AG09309 (cell line): ENCODE measurements at regions not wholly inside any gene's neighbourhood (a gene's known extent, or its start where the extent isn't known, plus 50 kb on each side); places are given as distances from the start of the nearest gene placed in this dataset.

ENCODE experiments used
- DNase-seq: peaks from one replicate; pipeline ENCODE4 v3.0.0-alpha.2; 2010; ENCODE audit warnings: low read depth
- H3K4me3 ChIP-seq: 2 replicates; pipeline ENCODE4 v1.5.1; 2011; ENCODE audit warnings: mild to moderate bottlenecking, low read depth, low read length, moderate library complexity; ENCODE audit not compliant: control insufficient read depth
- TF ChIP-seq, protein P1 (sequence below): IDR thresholded peaks from 2 replicates; pipeline ENCODE4 v1.5.1; 2011; ENCODE audit warnings: mild to moderate bottlenecking, low read depth, low read length, inconsistent platforms; ENCODE audit not compliant: insufficient read depth, control insufficient read depth; ENCODE audit errors: missing control alignments

DNA sequence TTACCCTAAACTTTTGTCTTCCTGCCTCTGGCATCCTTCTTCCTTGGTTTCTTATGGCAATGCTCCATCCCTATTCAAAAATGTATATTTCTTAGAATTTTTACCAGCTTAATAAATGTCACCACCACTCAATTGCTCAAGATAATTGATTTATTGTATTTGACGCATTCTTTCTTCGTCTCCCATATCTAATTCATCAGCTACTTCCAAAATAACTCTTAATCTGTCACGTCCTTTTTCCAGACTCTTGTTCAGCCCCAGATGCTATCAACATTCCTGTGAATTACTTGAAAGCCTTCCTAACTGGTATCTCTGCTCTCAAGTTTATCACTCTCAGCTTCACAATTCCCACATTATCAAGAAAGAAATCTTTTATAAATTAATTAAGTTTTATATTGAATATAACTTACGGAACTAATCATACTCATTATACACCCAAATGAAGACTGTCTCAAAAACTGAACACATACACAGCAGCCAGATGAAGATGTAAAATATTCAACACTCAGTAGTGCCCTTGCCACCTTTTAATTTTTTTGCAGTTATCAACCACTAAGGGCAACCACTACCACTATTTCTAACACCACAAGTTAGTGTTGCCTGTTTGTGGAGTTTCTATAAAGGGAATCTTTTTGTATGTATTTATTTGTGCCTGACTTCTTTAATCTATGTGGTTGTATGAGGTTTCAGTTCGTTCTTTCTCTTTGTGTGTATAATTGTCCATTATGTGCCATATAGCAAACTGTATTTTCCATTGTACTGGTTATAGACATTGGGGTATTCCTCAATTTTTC is 2295.4 kb downstream of the PCDH9 start:
- no peak for DNase-seq
- TF ChIP-seq, protein P1, sequence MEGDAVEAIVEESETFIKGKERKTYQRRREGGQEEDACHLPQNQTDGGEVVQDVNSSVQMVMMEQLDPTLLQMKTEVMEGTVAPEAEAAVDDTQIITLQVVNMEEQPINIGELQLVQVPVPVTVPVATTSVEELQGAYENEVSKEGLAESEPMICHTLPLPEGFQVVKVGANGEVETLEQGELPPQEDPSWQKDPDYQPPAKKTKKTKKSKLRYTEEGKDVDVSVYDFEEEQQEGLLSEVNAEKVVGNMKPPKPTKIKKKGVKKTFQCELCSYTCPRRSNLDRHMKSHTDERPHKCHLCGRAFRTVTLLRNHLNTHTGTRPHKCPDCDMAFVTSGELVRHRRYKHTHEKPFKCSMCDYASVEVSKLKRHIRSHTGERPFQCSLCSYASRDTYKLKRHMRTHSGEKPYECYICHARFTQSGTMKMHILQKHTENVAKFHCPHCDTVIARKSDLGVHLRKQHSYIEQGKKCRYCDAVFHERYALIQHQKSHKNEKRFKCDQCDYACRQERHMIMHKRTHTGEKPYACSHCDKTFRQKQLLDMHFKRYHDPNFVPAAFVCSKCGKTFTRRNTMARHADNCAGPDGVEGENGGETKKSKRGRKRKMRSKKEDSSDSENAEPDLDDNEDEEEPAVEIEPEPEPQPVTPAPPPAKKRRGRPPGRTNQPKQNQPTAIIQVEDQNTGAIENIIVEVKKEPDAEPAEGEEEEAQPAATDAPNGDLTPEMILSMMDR = no peak
- H3K4me3 ChIP-seq = no peak overlapping the region

DNA sequence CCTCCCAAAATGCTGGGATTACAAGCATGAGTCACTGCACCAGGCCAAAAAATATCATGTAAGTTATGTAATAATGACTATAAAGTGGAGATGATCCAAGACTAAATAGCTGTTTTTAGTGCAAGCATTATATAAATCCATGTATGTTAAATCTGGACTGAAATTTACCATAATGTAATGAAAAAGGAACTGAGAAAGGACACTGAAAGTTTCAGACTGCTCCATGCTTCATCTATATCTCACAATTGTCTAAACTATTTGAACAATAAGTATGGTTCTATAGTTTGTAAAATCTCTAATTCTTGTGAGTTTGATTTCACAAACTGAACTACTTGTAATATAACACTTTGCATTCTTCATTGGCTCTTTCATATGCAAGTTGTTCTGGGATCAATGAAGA is 2299.5 kb downstream of the PCDH9 start:
- DNase-seq = no peak
- TF ChIP-seq, protein P1 = no peak

DNA sequence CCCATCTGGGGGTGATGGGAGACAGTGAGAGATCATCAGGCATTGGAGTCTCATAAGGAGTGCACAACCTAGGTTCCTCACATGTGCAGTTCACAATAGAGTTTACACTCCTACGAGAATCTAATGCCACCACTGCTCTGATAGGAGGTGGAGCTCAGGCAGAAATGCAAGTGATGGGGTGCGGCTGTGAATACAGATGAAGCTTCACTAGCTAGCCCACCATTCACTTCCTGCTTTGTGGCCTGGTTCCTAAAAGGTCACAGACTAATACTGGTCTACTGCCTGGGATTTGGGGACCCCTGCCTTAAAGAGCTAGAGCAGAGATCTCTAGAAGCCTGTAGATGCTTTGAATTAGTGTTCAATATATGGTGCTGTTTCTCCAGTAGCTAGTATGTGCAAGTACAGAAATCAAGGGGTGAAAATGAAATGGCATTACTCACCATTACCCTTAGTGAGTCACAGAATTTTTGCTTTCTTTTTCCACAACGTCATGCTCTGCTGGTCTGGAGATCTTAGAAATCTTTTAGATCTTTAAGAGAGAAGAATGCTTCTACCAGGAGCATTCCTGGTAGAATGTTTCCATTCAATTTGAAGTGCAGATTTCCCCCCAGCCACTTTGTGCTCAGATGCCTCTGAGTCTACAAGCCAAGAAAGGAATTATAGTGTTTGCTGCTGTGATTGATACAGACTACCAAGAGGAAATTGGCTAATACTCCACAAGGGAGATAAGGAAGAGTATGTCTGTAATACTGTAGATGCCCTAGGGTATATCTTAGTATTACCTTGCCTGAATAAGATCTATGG is 2301.2 kb downstream of the PCDH9 start:
- H3K4me3 ChIP-seq = no peak overlapping the region
- TF ChIP-seq, protein P1 = no peak
- peak; percentile 8 for DNase-seq

More for the DNA sequence above, 2299.5 kb downstream of the PCDH9 start:
- no peak overlapping the region for H3K4me3 ChIP-seq

DNA sequence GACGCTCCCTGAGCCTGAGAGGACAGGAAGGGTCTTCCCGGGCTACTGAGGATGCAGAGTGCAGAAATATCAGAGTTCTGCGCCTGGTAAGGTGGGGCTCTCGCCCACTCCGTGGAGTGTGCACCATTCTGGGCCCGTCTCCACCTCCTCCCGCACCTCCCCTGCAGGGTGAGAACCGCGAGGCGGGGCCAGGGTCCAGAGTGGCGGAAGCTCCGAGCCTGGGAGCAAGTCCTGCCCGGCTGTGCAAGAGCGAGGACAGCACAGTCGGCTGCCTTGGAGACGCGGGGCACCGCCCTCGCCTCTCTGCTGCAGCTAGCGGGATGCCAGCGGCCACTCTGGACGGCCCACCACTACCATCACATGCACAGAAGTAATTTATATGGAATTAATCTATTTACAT is 2304.4 kb downstream of the PCDH9 start:
- DNase-seq = no peak
- TF ChIP-seq, protein P1 = no peak

DNA sequence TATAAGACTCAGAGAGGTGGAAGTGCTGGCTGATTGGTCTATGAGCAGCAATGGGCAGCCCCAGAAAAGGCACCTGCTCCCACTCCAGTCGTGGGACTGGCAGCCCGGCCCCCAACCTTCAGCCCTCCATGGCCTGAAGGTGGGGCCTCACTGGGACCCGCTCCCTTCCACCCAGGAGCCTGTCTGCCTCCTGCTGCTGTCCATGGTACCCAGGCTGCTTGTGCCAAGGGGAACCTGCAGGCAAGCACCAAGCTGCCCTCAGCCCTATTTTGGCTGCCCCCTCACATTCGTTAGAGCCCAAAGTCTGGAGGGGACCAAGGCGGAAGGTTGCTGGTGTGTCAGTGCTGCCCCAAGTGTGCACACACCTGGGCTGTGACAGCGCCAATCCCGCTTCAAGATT is 2304.9 kb downstream of the PCDH9 start:
- TF ChIP-seq, protein P1 = no peak
- no peak overlapping the region for H3K4me3 ChIP-seq
- no peak for DNase-seq

More for the DNA sequence above, 2304.4 kb downstream of the PCDH9 start:
- no peak overlapping the region for H3K4me3 ChIP-seq

DNA sequence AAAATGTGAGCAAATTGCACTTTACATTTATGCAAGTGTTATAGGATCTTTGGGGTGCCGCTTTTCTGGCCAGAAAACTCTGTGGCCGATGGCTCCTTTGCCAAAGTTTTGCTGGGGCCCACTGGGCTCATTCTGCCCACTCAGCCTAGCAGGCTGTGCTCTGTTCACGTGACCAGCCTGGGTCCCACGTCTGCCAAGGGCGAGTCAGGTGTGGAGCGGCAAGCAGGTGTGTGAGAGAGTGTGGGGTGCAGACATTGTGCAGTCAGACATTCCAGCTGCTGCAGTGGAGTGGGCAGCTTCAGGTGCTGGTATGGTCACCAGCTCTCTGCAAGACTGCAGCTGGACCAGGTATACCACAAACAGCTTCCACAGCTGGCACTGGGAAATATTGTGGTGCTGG is 2305.7 kb downstream of the PCDH9 start:
- DNase-seq = no peak
- TF ChIP-seq, protein P1 = no peak
- H3K4me3 ChIP-seq = no peak overlapping the region
